BE2C (cell line): ENCODE measurements at regions not wholly inside any gene's neighbourhood (a gene's known extent, or its start where the extent isn't known, plus 50 kb on each side); places are given as distances from the start of the nearest gene placed in this dataset.

Source experiments
- DNase-seq: peaks from one replicate; pipeline ENCODE4 v3.0.0-alpha.2; 2020
- H3K27me3 ChIP-seq: fragments of 250-450 bp; sonication (Bioruptor Pico); 2 replicates; pipeline ENCODE4 v1.5.1; 2020; ENCODE audit warnings: mild to moderate bottlenecking
- H3K36me3 ChIP-seq: fragments of 250-450 bp; sonication (Bioruptor Pico); 2 replicates; pipeline ENCODE4 v1.5.1; 2020; ENCODE audit warnings: mild to moderate bottlenecking
- H3K4me1 ChIP-seq: fragments of 250-450 bp; sonication (Bioruptor Pico); 2 replicates; pipeline ENCODE4 v1.5.1; 2020
- H3K4me3 ChIP-seq: 2 replicates; pipeline ENCODE4 v1.5.1; 2011; ENCODE audit warnings: low read depth, low read length
- H3K9me3 ChIP-seq: fragments of 250-450 bp; sonication (Bioruptor Pico); 2 replicates; pipeline ENCODE4 v1.5.1; 2020
- CTCF ChIP-seq: IDR thresholded peaks from 2 replicates; pipeline ENCODE4 v1.5.1; 2012; ENCODE audit warnings: mild to moderate bottlenecking, low read depth, low read length

GRCh38 chr11:100472727-100473389 lies 214.2 kb upstream of the ARHGAP42 start:
- Histone ChIP-seq H3K9me3 (no peaks in the 10 kb centered on the region), H3K36me3 (no peaks in the 10 kb centered on the region), H3K4me3 (no peak overlapping the region), H3K27me3 (no peaks in the 10 kb centered on the region; the same call in 1 of the 2 replicates), H3K4me1 (no peaks in the 10 kb centered on the region)
- TF ChIP-seq CTCF, result no peak
- no peak for DNase-seq

- Histone ChIP-seq H3K4me3 (no peak overlapping the region), H3K9me3 (no peaks in the 10 kb centered on the region), H3K36me3 (no peaks in the 10 kb centered on the region), H3K4me1 (no peaks in the 10 kb centered on the region), H3K27me3 (no peaks in the 10 kb centered on the region; the same call in 1 of the 2 replicates)
- DNase-seq, result no peak
- TF ChIP-seq CTCF, result no peak
Observed at GRCh38 chr11:100473390-100473740, 213.7 kb upstream of the ARHGAP42 start.

- no peaks in the 10 kb centered on the region for H3K9me3 ChIP-seq
- TF ChIP-seq CTCF, result no peak
- no peak overlapping the region for H3K4me3 ChIP-seq
- no peaks in the 10 kb centered on the region for H3K36me3 ChIP-seq
- no peak for DNase-seq
- H3K27me3 ChIP-seq, result peaks cover 13% of the 10 kb centered on the region; the same call in 1 of the 2 replicates
- H3K4me1 ChIP-seq, result no peaks in the 10 kb centered on the region; the same call in 1 of the 2 replicates
Observed at GRCh38 chr11:100484948-100485347, 202.1 kb upstream of the ARHGAP42 start.

- no peaks in the 10 kb centered on the region for H3K36me3 ChIP-seq
- DNase-seq, result no peak
- H3K27me3 ChIP-seq, result no peaks in the 10 kb centered on the region
- H3K4me3 ChIP-seq, result no peak overlapping the region
- TF ChIP-seq CTCF, result no peak
- H3K9me3 ChIP-seq, result no peaks in the 10 kb centered on the region
- H3K4me1 ChIP-seq, result no peaks in the 10 kb centered on the region
Observed at GRCh38 chr11:100498780-100499179, 188.3 kb upstream of the ARHGAP42 start.

GRCh38 chr11:100501450-100501849 lies 185.6 kb upstream of the ARHGAP42 start:
- TF ChIP-seq CTCF, result no peak
- no peaks in the 10 kb centered on the region for H3K9me3 ChIP-seq
- H3K27me3 ChIP-seq, result no peaks in the 10 kb centered on the region
- no peak for DNase-seq
- H3K36me3 ChIP-seq, result no peaks in the 10 kb centered on the region
- no peak overlapping the region for H3K4me3 ChIP-seq
- no peaks in the 10 kb centered on the region for H3K4me1 ChIP-seq

- no peak for DNase-seq
Observed at GRCh38 chr11:100512475-100512874, 174.6 kb upstream of the ARHGAP42 start.

More at GRCh38 chr11:100512475-100512874, 174.6 kb upstream of the ARHGAP42 start:
- no peak for TF ChIP-seq CTCF
- H3K9me3 ChIP-seq, result no peaks in the 10 kb centered on the region
- no peak overlapping the region for H3K4me3 ChIP-seq
- no peaks in the 10 kb centered on the region for H3K36me3 ChIP-seq
- no peaks in the 10 kb centered on the region for H3K27me3 ChIP-seq
- H3K4me1 ChIP-seq, result no peaks in the 10 kb centered on the region
